Suprapubic skin (tissue), 3 donors: ENCODE measurements at regions not wholly inside any gene's neighbourhood (a gene's known extent, or its start where the extent isn't known, plus 50 kb on each side); places are given as distances from the start of the nearest gene placed in this dataset.

Experiments
- CTCF ChIP-seq, 2 donors: fragments of 200-600 bp in 1 of 2; fragments of 450-650 bp in 1 of 2; sonication (generic) in 1 of 2; IDR thresholded peaks; one replicate each; pipeline ENCODE4 v1.5.1; 2016 to 2019; ENCODE audit warnings: antibody characterized with exemption in 2 of 2, mild to moderate bottlenecking in 1 of 2, moderate library complexity in 1 of 2
- POLR2A ChIP-seq, 2 donors: fragments of 450-650 bp; IDR thresholded peaks; one replicate each; pipeline ENCODE4 v1.6.1; 2017; ENCODE audit warnings: antibody characterized with exemption in 2 of 2, mild to moderate bottlenecking in 2 of 2, moderate library complexity in 2 of 2

- TF ChIP-seq CTCF (IDR thresholded peaks at IDR 0.05) (no peak), POLR2A (IDR thresholded peaks at IDR 0.05) (no peak)
These were observed 55.4 kb upstream of the IFFO2 start for GRCh38 chr1:19011845-19012231.
